IMR-90 (cell line): ENCODE measurements at regions not wholly inside any gene's neighbourhood (a gene's known extent, or its start where the extent isn't known, plus 50 kb on each side); places are given as distances from the start of the nearest gene placed in this dataset.

Source experiments
- ATAC-seq: fragments of 200-7000 bp; cut with Tn5 transposase; 2 replicates; pipeline ENCODE4 v1.9.1; 2020; ENCODE audit warnings: low read depth, mild to moderate bottlenecking, moderate library complexity
- BruUV-seq: library from RNA; stranded (reverse); fragments of 400-500 nt; replicated peaks from 2 replicates; lab custom pipeline; 2021; lab: Mats Ljungman, UMichigan
- CTCF ChIA-PET: fragments of 300-600 bp; formaldehyde crosslinking; extraction: SDS; loops from one replicate; lab custom pipeline; 2021; ENCODE audit warnings: antibody characterized with exemption; lab: Yijun Ruan, JAX
- POLR2A ChIA-PET: fragments of 300-600 bp; sonication (Branson Sonifier 250); formaldehyde crosslinking; loops from one replicate; lab custom pipeline; 2022; ENCODE audit warnings: antibody characterized with exemption; ENCODE audit not compliant: unreplicated experiment; lab: Charles Lee
- DNase-seq: peaks from one replicate; pipeline ENCODE4 v3.0.0; 2013
- H2AFZ ChIP-seq: replicated peaks from 2 replicates; pipeline ENCODE3; 2013; ENCODE audit warnings: low read length, mild to moderate bottlenecking; ENCODE audit not compliant: poor library complexity
- H2AK5ac ChIP-seq: 2 replicates; pipeline ENCODE4 v1.6.1; 2013; ENCODE audit warnings: low read depth, low read length, inconsistent platforms
- H2AK9ac ChIP-seq: replicated peaks from 2 replicates; pipeline ENCODE3; 2013; ENCODE audit warnings: mild to moderate bottlenecking, low read depth, low read length, moderate library complexity; ENCODE audit not compliant: poor library complexity
- H2BK120ac ChIP-seq: 2 replicates; pipeline ENCODE4 v1.6.1; 2013; ENCODE audit warnings: low read depth, low read length, inconsistent platforms
- H2BK15ac ChIP-seq: 3 replicates; pipeline ENCODE4 v1.6.1; 2013; ENCODE audit warnings: low read depth, low read length, inconsistent platforms
- H2BK20ac ChIP-seq: 2 replicates; pipeline ENCODE4 v1.6.1; 2013; ENCODE audit warnings: low read depth, mild to moderate bottlenecking, inconsistent platforms, low read length, moderate library complexity
- H2BK5ac ChIP-seq: 2 replicates; pipeline ENCODE4 v1.6.1; 2013; ENCODE audit warnings: mild to moderate bottlenecking, low read depth, low read length, inconsistent platforms; ENCODE audit not compliant: poor library complexity, severe bottlenecking
- H3K14ac ChIP-seq: replicated peaks from 2 replicates; pipeline ENCODE4 v1.6.1; 2013; ENCODE audit warnings: low read depth, low read length, inconsistent platforms
- H3K18ac ChIP-seq: 2 replicates; pipeline ENCODE4 v1.6.1; 2013; ENCODE audit warnings: low read depth, low read length, control low read depth
- H3K23ac ChIP-seq: 2 replicates; pipeline ENCODE4 v1.6.1; 2013; ENCODE audit warnings: low read depth, low read length, inconsistent platforms
- H3K27ac ChIP-seq: 2 replicates; pipeline ENCODE4 v1.5.1; 2013; ENCODE audit warnings: mild to moderate bottlenecking, control low read depth, low read length; ENCODE audit not compliant: insufficient read depth
- H3K27me3 ChIP-seq: 2 replicates; pipeline ENCODE4 v1.6.1; 2013; ENCODE audit warnings: low read length; ENCODE audit not compliant: control insufficient read depth, insufficient read depth
- H3K36me3 ChIP-seq: 2 replicates; pipeline ENCODE4 v1.6.1; 2013; ENCODE audit warnings: low read length, mixed read lengths; ENCODE audit not compliant: control insufficient read depth, insufficient read depth
- H3K4ac ChIP-seq: 2 replicates; pipeline ENCODE4 v1.6.1; 2013; ENCODE audit warnings: low read depth, low read length, inconsistent platforms
- H3K4me1 ChIP-seq: 2 replicates; pipeline ENCODE4 v1.6.1; 2013; ENCODE audit warnings: low read length, mixed read lengths; ENCODE audit not compliant: control insufficient read depth, insufficient read depth
- H3K4me2 ChIP-seq: 2 replicates; pipeline ENCODE4 v1.6.1; 2013; ENCODE audit warnings: low read depth, mild to moderate bottlenecking, control low read depth, low read length, moderate library complexity
- H3K4me3 ChIP-seq: 2 replicates; pipeline ENCODE4 v1.5.1; 2013; ENCODE audit warnings: low read depth, mild to moderate bottlenecking, control low read depth, low read length, moderate library complexity; ENCODE audit not compliant: insufficient read depth
- H3K56ac ChIP-seq: 2 replicates; pipeline ENCODE4 v1.6.1; 2013; ENCODE audit warnings: low read length, inconsistent platforms; ENCODE audit not compliant: insufficient read depth; ENCODE audit errors: extremely low read depth
- H3K79me1 ChIP-seq, 2 experiments: 2 replicates each; pipeline ENCODE4 v1.6.1; 2013; ENCODE audit warnings: low read length in 2 of 2, inconsistent platforms in 1 of 2, low read depth in 1 of 2
- H3K9ac ChIP-seq: 2 replicates; pipeline ENCODE4 v1.6.1; 2013; ENCODE audit warnings: low read depth, low read length, control low read depth
- H3K9me1 ChIP-seq: 2 replicates; pipeline ENCODE4 v1.6.1; 2013; ENCODE audit warnings: low read length, inconsistent platforms; ENCODE audit not compliant: insufficient read depth
- H3K9me3 ChIP-seq: 2 replicates; pipeline ENCODE4 v1.6.1; 2013; ENCODE audit warnings: low read length; ENCODE audit not compliant: control insufficient read depth, insufficient read depth
- H4K20me1 ChIP-seq: 2 replicates; pipeline ENCODE4 v1.6.1; 2013; ENCODE audit warnings: low read length, inconsistent platforms; ENCODE audit not compliant: insufficient read depth
- H4K5ac ChIP-seq: 2 replicates; pipeline ENCODE4 v1.6.1; 2013; ENCODE audit warnings: mild to moderate bottlenecking, low read depth, low read length, control low read depth
- H4K8ac ChIP-seq, 2 experiments: 2 replicates each; pipeline ENCODE4 v1.6.1; 2013; ENCODE audit warnings: low read depth in 2 of 2, low read length in 2 of 2, control low read depth in 1 of 2, inconsistent platforms in 1 of 2
- H4K91ac ChIP-seq: 2 replicates; pipeline ENCODE4 v1.6.1; 2013; ENCODE audit warnings: low read depth, low read length, inconsistent platforms; ENCODE audit not compliant: insufficient read depth
- BHLHE40 ChIP-seq: fragments of 150-350 bp; IDR thresholded peaks from 2 replicates; pipeline ENCODE4 v1.6.1; 2016; ENCODE audit warnings: mild to moderate bottlenecking, low read depth, low read length
- CEBPB ChIP-seq: IDR thresholded peaks from 2 replicates; pipeline ENCODE4 v1.6.1; 2012; ENCODE audit warnings: low read depth, low read length, improper control_type of control experiment
- FOS ChIP-seq: fragments of 150-350 bp; IDR thresholded peaks from 2 replicates; pipeline ENCODE4 v1.6.1; 2016; ENCODE audit warnings: low read depth, low read length
- MAFK ChIP-seq: IDR thresholded peaks from 2 replicates; pipeline ENCODE4 v1.6.1; 2012; ENCODE audit warnings: low read depth, low read length, improper control_type of control experiment
- MAZ ChIP-seq: IDR thresholded peaks from 2 replicates; pipeline ENCODE4 v1.6.1; 2012; ENCODE audit warnings: low read depth, mild to moderate bottlenecking, low read length, improper control_type of control experiment, moderate library complexity, borderline replicate concordance
- MXI1 ChIP-seq: IDR thresholded peaks from 2 replicates; pipeline ENCODE4 v1.6.1; 2012; ENCODE audit warnings: low read depth, mild to moderate bottlenecking, low read length, moderate library complexity, borderline replicate concordance
- POLR2A ChIP-seq: IDR thresholded peaks from 2 replicates; pipeline ENCODE4 v1.6.1; 2012; ENCODE audit warnings: mild to moderate bottlenecking, low read depth, low read length
- RAD21 ChIP-seq: IDR thresholded peaks from 2 replicates; pipeline ENCODE4 v1.6.1; 2012; ENCODE audit warnings: low read length, improper control_type of control experiment
- RCOR1 ChIP-seq: IDR thresholded peaks from 2 replicates; pipeline ENCODE4 v1.6.1; 2012; ENCODE audit warnings: mild to moderate bottlenecking, low read length, improper control_type of control experiment; ENCODE audit not compliant: insufficient replicate concordance
- RFX5 ChIP-seq: IDR thresholded peaks from 2 replicates; pipeline ENCODE4 v1.8.0; 2012; ENCODE audit warnings: low read depth, mild to moderate bottlenecking, low read length, moderate library complexity
- SMC3 ChIP-seq: fragments of 150-350 bp; IDR thresholded peaks from 2 replicates; pipeline ENCODE4 v1.6.1; 2016; ENCODE audit warnings: low read depth, mild to moderate bottlenecking, antibody characterized with exemption, low read length, moderate library complexity
- USF2 ChIP-seq: fragments of 150-350 bp; IDR thresholded peaks from 2 replicates; pipeline ENCODE4 v1.6.1; 2017; ENCODE audit warnings: mild to moderate bottlenecking, antibody characterized with exemption, low read length, low read depth
- WGBS, 2 experiments: methylation state at CpG; one replicate each; pipeline versions ENCODE4 v1.1.5 to v1.1.7; 2013; ENCODE audit warnings: missing lambda C conversion rate in 2 of 2; ENCODE audit not compliant: insufficient read length in 1 of 2; ENCODE audit errors: extremely low coverage in 2 of 2; 5-methylcytosine and 5-hydroxymethylcytosine counted together
- dilution Hi-C: fragments of 300-500 bp; cut with HindIII; formaldehyde crosslinking; loops from one replicate; pipeline ENCODE4 v1.14.3; 2018; ENCODE audit warnings: low sequenced_read_pairs; ENCODE audit not compliant: unreplicated experiment
- in situ Hi-C: fragments of 300-500 bp; cut with MboI; formaldehyde crosslinking; loops from 3 replicates; pipeline ENCODE4 v1.14.3; 2019; ENCODE audit warnings: low sequenced_read_pairs, inconsistent platforms, mixed read lengths
- intact Hi-C: fragments of 100-400 bp; cut with micrococcal nuclease; formaldehyde crosslinking; loops from 2 replicates; pipeline ENCODE4 v1.10.0; 2022
- TF ChIP-seq, protein P1 (sequence below): fragments of 150-350 bp; IDR thresholded peaks from 2 replicates; pipeline ENCODE4 v1.6.1; 2016; ENCODE audit warnings: low read depth, mild to moderate bottlenecking, low read length, moderate library complexity, borderline replicate concordance

DNA sequence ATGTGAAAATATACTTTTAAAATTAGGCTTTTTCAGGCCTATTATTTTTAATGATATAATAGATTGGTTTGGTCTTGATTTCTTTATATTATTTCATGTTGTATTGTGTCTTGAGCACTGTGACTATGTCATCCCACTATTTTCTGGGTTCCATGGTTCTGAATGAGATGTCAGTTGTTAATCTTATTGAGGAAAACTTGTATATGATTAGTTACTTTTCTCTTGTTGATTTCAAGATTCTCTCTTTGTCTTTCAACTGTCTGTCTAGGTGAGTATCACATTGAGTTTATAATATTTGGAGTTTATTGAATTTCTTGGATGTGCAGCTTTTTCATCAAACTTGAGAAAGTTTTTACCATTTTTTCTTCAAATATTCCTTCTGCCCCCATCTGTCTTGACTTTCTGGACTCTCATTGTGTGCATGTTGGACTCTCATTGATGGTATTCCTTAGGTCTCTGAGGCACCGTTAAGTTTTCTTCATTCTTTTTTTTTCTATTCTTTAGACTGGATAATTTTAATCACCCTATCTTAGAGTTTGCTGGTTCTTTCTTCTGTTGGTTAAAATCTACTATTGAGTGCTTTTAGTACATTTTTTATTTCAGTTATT, 175.8 kb downstream of the TMEM167A start:
- POLR2A ChIA-PET: no interaction called here
- no peak overlapping the region for H2BK120ac ChIP-seq
- CTCF ChIA-PET: no interaction called here
- H3K27me3 ChIP-seq: no peaks in the 10 kb centered on the region
- H3K4me3 ChIP-seq: no peak overlapping the region
- dilution Hi-C loops (no loop called here), in situ Hi-C loops (no loop called here), intact Hi-C loops (no loop called here)
- WGBS, 2 experiments: no CpG with 5 or more reads among the region's 1 CpG
- BruUV-seq: no TSS peak
- H3K27ac ChIP-seq: no peak overlapping the region
- H3K56ac ChIP-seq: no peak overlapping the region
- H4K8ac ChIP-seq: no peak overlapping the region
- no peak overlapping the region for H3K9ac ChIP-seq
- no peak overlapping the region for H4K91ac ChIP-seq
- H3K4me2 ChIP-seq: no peak overlapping the region
- H3K9me3 ChIP-seq: no peaks in the 10 kb centered on the region; the same call in 1 of the 2 replicates
- no peak for ATAC-seq
- H3K9me1 ChIP-seq: no peaks in the 10 kb centered on the region
- H2BK5ac ChIP-seq: no peak overlapping the region
- H3K4ac ChIP-seq: no peak overlapping the region
- H3K4me1 ChIP-seq: no peaks in the 10 kb centered on the region
- no peak overlapping the region for H3K23ac ChIP-seq
- H4K20me1 ChIP-seq: no peaks in the 10 kb centered on the region
- TF ChIP-seq, protein P1, sequence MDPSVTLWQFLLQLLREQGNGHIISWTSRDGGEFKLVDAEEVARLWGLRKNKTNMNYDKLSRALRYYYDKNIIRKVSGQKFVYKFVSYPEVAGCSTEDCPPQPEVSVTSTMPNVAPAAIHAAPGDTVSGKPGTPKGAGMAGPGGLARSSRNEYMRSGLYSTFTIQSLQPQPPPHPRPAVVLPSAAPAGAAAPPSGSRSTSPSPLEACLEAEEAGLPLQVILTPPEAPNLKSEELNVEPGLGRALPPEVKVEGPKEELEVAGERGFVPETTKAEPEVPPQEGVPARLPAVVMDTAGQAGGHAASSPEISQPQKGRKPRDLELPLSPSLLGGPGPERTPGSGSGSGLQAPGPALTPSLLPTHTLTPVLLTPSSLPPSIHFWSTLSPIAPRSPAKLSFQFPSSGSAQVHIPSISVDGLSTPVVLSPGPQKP: no peak
- TF ChIP-seq SMC3: no peak
- TF ChIP-seq MXI1: no peak
- no peak for TF ChIP-seq POLR2A
- no peak for TF ChIP-seq RFX5
- TF ChIP-seq FOS: no peak
- TF ChIP-seq MAZ: no peak
- no peak for TF ChIP-seq USF2
- no peak for TF ChIP-seq RAD21
- no peak for TF ChIP-seq CEBPB
- TF ChIP-seq RCOR1: no peak
- no peak for TF ChIP-seq BHLHE40
- no peak for TF ChIP-seq MAFK
- no peaks in the 10 kb centered on the region for H3K79me1 ChIP-seq
- H2AK9ac ChIP-seq: no peak overlapping the region
- H3K14ac ChIP-seq: no peak overlapping the region
- H2AK5ac ChIP-seq: no peak overlapping the region
- no peaks in the 10 kb centered on the region for H3K36me3 ChIP-seq
- DNase-seq: no peak
- no peak overlapping the region for H3K18ac ChIP-seq
- H2BK15ac ChIP-seq: no peak overlapping the region
- no peak overlapping the region for H4K5ac ChIP-seq
- no peak overlapping the region for H2BK20ac ChIP-seq
- H2AFZ ChIP-seq: no peak overlapping the region
